HG02884 (cell line): ENCODE measurements at regions not wholly inside any gene's neighbourhood (a gene's known extent, or its start where the extent isn't known, plus 50 kb on each side); places are given as distances from the start of the nearest gene placed in this dataset.
"Not testable (repeated sequence)": the region's sequence is repeated elsewhere in the genome, so short reads cannot be mapped to it uniquely, and the experiment has no call there.

Experiments used
- ATAC-seq: cut with Tn5 transposase; IDR thresholded peaks from one replicate; pipeline ENCODE4 v1.9.1; 2021; ENCODE audit warnings: mild to moderate bottlenecking, moderate library complexity; ENCODE audit not compliant: unreplicated experiment

DNA sequence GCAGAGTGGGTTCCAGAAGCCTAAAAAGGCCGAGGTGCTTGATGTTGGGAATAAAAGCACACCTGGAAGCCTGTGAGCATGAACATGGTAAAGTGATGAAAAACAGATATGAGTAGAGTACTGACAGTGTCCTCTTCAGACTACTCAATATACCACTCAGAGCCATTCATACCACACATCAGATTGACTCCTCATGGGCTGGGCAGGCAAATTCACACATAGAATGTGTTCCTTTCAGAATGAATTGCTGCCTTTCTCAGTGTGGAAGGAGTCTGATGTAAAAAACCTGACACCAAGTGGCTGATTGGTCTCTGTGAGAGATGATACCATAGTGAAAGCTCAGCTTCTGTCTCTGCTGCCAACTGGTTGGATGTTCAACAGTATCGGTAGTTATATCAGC lies 442.7 kb downstream of the RAPGEF2 start:
- ATAC-seq, result no peak

DNA sequence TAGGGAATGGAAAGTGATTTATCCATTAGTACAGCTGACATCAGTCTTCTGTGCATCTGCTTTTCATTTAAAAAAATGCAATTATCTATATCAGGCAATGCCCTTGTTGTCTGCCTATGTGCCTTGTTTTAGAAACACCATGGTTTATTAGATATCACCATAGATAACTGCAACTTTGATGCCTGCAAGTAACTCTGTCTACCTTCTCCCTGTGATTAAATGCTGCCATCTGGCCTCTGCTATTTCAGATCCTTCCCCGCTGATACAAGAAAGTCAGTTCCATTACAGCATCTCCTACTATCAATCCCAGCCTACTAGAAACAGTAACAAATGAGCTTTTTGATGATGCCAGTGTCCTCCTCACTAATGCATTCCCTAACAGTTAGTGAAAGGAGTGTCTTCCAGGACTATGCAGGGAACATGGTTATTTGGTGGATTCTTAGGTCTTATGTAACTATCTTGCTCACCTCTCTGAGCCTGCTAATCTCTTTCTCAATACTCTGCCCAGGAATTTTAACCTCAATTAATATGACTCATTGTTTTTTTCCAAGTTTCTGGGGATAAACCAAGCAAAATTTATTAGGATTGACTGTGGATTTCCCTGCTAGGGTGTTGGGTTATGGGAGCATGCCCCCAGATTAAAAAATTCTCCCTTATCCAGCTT lies 444.9 kb downstream of the RAPGEF2 start:
- no peak for ATAC-seq

DNA sequence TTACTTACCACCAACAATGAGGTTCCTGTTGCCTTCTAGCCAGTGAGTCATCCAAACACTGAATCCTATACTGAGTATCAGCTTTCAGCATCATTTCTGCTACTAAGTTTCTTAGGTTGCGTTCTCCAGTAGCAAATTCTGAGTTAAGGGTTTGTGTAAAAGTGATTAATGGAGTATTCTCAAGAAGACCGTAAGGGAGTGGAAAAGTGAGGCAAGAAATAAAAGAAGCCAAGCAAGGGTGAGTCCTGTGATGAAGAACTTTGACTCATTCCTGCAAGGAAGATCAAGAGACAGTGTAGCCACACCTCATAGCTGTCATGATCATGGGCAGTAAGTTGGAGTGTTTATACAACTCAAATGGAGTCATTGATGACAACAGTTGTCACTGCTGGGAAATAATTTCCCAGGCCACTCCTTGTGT lies 446.2 kb downstream of the RAPGEF2 start:
- no peak for ATAC-seq

DNA sequence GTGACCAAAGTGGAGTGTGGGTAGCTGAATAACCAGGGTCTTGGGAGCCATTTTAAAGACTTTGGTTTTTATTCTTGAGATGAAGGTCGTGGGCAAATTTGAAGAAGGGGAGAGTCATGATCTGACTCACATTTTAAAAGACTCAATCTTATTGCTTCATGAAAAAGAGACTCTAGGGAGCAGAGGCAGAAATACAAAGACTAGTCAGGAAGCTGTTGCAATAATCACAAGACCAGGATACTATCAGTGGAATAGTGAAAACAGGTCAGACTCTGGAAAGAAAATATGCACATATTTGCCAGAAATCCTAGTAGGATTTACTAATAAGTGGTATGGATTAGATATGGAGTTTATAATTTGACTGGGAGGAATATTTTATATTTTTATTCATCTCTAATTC lies 448.4 kb downstream of the RAPGEF2 start:
- no peak for ATAC-seq

DNA sequence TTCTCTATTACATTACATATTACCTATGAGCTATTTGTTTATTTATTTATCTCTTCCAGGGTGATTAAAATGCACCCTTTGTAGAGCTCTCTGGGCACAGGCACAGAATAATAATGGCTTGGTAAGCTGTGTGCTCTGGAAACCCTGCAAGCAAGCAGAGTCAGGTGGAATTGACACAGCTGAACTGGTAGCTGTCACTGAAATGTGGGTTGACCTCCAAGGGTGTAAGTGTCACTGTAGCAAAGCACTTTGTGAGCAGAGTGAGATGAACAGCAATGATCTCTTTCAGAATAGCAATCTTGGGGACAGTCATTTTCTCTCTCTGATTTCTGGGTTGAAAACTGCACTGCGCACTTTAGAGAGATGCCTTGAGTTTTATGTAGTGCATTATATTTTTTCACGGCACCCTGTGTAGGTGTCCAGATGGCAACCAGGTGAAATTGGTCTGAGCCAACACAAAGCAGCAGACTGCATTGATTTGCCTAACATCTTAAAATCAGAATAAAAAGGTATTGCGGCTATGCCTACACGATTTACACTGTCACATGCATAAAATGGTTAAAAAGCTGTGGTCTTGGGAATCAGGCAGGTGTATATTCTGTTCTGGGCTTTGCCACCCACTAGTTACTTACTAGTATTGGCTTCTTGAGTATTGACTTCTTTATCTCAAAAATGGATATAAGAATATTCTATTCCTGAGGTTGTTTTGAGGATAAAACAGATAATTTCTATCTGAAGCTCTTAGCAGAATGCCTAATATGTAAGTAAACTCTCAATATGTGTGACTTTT lies 450.3 kb downstream of the RAPGEF2 start:
- ATAC-seq, result no peak

DNA sequence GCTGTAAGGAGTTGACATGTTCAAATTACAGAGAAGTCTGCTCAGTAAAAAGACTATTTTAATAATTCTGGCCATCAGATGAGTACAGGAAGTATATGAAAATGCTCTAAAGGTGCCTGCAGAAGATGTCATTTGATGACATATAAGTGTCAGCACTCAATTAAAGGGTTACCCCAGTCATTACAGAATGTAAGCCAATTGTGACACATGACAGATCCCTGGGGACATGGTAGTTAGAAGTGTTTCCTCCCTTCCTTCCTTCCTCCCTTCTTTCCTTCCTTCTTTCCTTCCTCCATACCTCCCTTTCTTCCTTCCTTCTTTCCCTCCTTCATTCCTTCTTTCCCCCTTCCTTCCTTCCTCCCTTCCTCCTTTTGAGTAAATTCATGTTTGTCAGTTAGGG lies 453.0 kb downstream of the RAPGEF2 start:
- ATAC-seq, result no peak

DNA sequence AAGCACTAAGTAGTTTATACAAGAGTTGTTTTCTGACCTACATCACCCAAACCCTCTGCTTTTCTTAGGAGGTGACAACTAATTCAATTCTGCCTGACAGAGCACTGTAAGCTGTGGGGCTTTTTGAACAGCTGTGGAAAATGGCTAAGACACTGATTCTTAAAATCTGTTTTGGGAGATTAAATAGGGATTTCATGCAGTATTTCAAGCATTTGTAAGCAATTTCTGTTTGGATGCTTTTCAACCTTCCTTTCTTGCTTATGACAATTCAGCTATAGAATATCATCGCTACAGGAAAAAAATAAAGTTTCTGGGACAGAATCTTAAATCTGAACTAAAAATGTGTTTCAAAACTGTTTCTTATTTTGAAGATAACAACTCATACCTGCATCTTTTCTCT lies 459.5 kb downstream of the RAPGEF2 start:
- no peak for ATAC-seq

DNA sequence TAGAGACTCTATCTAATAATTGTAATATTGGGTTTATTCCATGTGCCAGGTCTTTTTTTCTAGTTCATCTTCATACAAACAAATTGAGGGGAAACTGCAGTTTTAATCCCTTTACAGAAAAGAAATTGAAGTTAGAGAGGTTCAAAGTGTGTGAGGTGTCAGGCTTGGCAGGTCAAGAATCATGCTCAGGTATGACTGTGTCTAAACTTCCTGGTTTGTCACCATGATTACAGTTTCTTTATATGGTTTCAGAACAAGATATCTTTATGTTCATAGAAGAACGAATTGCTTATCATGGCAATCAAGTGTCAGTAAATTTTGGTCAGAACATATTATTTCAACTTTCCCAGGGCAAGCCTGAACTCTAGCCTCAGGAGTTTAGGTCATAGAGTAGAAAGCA lies 460.4 kb downstream of the RAPGEF2 start:
- ATAC-seq, result no peak

DNA sequence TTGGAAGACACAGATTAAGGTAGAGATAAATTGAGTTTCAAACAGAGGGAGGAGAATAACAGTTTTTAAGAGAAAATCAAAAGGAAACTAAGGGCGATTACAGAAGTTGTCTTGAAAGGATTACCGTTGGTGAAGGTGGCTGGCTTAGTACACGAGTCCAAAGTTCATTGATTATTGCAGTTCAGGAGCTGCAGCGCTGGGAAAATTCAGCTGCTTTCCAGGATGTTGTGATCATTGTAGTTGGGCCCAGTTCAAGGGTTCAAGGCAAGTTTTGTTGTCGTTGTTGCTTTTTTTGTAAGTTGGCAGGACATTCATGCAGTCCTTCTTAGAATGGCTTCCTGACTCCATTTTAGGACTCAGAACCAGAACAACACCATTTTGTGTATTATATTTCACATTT lies 461.7 kb downstream of the RAPGEF2 start:
- no peak for ATAC-seq

DNA sequence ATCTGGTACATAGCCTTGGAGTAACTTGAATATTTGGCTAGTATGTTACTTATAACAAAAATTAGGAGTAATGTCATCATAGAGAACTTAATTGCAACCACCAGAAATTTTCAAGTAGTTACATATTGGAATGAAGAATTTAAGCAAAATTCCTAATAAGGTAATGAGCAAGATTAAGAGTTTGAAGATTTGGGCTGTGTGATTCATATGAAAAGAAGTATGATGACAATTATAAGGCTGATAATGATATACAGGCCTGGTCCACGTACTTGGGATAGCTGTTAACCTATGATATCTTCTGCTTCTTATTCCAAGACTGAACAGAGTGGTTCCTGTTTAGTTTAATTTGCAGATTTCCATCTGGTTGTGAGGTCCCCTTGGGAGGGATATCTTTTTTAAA lies 463.9 kb downstream of the RAPGEF2 start:
- no peak for ATAC-seq

DNA sequence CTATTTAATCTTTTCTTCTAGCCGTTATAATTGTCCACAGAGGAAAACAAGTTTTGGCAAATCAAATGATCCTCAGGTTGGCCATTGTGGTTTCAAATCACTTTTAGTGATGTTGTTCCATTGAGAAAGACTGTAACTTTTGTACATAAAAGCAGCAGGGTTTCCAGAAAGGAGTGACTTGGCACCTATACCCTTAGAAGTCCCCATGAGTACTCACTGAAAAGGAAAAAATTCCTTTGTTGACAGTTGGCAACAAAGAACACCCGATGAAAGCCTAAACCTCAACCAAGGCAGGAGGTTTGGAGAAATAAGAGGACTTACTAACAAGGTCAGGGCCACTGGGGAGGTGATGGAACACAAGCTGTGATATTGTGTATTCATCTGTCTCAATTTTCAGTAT lies 474.4 kb downstream of the RAPGEF2 start:
- no peak for ATAC-seq

DNA sequence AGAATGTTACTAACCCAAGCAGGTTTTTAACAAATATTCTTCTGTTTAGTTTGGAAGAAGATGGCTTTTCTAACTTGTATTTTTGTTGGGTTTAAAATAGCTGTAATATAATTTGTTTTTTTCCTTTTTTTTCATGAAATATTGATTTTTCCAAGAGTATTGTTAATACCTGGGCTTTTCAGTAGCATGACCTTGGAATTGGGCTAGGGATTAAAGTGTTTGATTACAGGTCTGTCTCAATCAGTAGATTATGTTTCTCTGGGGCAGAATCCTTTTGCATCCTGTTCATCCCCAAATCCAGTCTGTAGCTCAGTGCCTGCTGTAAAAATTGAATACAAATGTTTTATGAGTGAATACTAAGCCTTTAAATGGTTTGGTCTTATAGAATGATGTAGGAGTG lies 479.8 kb downstream of the RAPGEF2 start:
- ATAC-seq, result no peak

DNA sequence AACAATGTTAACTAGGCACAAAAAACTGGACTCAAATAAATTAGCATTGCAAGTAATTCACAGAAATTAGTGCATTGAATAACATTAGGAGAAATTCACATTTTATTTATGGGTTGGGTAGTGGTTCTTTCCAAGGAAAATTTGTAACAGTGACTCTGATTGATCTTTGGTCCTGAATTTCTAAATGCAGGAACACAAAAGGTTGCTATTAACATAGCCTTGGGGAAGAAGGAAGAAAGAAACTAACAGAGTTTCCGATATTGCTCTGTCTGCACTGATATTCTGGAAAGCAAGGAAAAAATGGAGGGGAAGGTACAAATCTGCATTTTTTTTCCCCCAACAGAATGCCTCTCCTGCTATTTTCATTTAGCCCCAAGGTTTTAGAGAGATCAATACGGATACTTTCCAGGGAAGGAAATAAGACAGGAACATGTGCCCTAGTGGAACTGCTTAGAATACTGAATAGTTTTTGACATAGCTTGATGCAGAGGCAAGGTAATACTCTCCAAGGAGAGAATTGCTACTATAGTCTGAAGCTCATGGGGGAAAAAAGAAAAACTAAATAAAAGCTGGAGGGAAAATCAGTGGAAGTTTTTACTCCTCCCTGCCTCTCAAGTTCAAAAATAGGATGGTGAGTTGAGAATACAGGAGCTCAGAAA lies 490.1 kb downstream of the RAPGEF2 start:
- ATAC-seq, result no peak

DNA sequence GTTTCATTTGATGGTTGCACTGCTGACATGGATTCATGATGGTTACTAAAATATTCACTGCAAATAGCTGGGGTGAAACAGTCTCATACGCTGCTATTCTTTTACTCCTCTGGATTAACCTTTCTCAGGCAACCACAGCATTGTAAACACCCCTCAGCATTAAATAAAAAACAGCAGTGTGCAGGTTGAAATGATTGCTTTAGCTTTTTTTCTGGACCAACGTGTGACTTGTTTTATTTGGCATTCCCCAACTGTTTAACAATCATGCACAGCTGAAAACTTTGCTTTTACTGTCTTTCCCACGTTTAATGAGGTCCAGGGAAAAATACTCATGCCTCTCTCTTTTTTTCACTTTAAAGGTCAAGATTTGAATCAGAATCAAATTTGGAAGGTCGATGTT lies 490.8 kb downstream of the RAPGEF2 start:
- no peak for ATAC-seq

DNA sequence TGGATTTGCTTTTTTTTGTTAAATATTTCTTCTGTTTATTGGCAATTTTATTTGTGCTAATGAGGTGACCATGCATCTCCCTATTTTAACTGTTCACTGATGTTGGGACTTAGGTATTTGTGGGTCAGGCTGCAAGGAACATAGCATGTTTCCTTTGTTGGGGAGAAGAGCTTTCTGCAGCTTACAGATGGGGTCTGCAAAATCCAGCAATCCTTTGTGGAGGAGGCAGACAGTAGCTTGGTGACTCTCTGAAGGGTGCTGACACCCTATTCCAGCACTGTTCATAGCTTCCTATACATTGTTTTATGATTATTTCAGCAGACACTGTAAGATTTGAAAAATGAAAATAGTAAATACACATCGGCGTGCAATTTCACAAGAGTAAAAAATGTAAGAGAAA lies 491.7 kb downstream of the RAPGEF2 start:
- no peak for ATAC-seq

DNA sequence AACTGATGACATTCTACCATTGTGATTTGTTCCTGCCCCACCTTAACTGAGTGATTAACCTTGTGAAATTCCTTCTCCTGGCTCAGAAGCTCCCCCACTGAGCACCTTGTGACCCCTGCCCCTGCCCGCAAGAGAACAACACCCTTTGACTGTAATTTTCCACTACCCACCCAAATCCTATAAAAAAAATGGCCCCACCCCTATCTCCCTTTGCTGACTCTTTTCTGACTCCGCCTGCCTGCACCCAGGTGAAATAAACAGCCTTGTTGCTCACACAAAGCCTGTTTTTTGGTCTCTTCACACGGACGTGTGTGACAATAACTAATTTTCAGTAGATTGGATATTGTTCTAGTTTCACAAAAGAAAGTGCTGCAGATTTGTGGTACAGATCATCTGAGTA lies 492.2 kb downstream of the RAPGEF2 start:
- not testable (repeated sequence) for ATAC-seq

DNA sequence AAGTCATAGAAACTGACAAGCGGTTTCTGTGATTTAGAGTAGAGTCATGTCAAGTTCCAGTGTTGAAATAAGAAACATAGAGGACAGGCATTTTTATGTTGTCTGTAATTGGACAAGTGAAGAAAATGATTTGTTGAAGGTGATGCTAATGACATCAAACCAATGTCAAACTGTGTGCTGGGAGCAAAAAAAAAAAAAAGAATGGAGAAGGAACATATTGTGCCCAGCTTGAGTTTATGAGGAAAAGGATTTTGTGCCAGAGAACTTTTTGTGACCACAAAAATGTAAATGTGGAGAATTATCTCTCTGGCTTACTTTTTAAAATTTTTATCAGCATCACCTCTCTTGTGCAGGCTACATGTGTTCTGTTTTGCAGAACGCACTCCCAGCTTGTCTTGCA lies 495.7 kb downstream of the RAPGEF2 start:
- no peak for ATAC-seq

DNA sequence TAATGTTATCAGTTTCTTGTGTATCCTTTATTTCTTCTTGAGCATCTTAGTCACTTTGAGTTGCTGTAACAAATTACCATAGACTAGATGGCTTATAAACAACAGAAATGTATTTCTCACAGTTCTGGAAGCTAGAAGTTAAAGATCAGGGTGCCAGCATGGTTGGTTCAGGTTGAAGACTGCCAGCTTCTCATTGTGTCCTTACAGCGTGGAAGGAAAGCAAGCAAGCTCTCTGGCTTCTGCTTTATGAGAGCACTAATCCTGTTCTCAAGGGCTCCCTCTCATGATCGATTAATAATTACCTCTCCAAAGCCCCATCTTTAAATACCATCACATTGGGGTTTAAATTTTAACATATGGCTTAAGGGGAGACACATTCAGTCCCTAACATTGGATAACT lies 497.2 kb downstream of the RAPGEF2 start:
- no peak for ATAC-seq

DNA sequence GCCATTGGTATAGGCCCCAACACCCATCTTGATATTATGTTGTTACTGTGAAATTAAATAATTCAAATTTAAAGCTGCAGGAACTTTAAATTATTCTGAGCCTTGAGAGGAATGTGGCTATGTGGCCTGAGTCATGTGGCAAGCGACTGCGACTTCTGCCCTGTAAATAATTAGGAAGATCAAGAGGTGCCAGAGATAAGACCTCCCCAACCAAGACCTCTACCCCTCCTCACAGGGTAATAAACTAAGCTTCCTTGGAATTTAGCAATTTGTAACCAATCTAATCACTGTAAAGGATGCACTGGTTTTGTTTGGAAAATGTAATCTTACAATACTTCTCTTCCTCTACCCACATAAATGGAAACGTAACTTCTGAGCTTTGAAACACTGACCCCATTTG lies 501.9 kb downstream of the RAPGEF2 start:
- no peak for ATAC-seq

DNA sequence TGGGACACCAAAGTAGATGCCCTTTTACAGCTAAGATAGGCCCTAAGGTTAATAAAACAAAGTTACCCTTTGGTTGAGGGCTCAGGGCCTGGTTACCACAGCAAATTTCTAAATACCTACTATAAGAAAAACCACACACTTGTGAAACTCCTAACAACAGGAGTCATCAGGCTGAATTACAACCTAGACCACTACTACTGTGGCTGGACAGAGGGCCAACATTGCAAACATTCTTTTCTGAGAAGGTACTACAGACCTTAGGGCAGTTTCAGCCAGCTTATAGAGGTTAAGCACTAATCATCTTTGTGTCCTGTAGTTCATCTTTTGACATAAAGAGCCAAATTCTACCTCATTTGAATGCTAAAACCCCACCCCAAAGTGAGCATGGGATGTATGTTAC lies 504.0 kb downstream of the RAPGEF2 start:
- ATAC-seq, result no peak

DNA sequence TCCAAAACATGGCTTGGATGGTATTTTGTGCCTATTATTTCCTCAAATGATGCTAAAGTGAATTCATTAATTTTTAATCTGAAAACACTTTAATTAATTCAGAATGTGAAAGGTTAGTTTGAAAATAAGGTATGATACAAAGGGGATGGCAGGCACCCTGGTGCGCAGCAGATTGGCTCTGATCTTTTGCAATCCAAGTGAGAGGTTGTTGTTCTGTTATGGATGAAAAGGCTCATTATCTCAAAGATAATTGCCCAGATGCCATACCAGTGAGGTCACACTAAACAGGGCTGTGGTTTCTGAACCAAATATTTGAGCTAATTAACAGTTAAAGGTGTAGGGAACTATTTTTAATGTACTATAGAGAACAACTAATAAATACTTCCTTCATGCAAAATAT lies 504.9 kb downstream of the RAPGEF2 start:
- ATAC-seq, result no peak

DNA sequence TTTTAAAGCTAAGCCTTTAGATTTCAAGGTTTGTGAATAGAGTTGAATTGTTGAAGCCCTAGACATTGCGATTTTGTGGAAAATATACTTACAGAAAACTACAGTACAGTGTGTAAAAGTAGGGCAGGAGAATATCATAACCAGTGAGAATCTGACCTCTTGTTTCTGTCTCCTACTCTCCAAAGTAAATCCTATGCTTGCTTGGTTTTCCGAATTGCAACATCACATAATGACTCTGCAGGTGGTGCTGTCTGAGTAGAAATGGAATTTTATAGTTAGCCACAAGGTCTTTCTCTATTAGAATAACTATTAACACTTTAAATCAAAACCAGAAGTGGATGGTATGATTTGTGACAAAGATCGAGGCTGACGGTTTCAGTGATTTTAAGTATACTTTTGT lies 505.6 kb downstream of the RAPGEF2 start:
- no peak for ATAC-seq
